GM12874 (cell line): ENCODE measurements at regions not wholly inside any gene's neighbourhood (a gene's known extent, or its start where the extent isn't known, plus 50 kb on each side); places are given as distances from the start of the nearest gene placed in this dataset.

Experiments used
- CTCF ChIP-seq: IDR thresholded peaks from 2 replicates; pipeline ENCODE4 v1.5.1; 2011; ENCODE audit warnings: low read depth, mild to moderate bottlenecking, control low read depth, low read length, moderate library complexity; ENCODE audit not compliant: insufficient read depth

DNA sequence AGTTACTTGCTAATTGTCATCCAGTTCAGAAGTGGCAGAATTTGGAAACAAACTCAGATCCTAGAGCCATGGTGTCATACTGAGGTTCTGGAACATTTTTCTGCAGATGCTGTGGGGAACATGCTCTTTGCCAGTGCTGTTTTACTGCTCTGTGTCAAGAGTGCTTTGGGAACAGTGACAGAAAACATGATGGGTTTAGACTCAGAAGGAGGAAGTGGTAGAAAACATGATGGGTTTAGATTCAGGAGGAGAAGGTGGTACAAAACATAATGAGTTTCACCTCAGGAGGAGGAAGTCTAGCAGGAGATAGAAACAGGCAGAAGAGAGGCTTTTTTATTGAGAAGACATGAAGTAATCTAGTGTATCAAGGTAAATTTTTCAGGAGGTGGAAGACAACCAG lies 815.5 kb downstream of the DHX35 start:
- no peak for TF ChIP-seq CTCF

DNA sequence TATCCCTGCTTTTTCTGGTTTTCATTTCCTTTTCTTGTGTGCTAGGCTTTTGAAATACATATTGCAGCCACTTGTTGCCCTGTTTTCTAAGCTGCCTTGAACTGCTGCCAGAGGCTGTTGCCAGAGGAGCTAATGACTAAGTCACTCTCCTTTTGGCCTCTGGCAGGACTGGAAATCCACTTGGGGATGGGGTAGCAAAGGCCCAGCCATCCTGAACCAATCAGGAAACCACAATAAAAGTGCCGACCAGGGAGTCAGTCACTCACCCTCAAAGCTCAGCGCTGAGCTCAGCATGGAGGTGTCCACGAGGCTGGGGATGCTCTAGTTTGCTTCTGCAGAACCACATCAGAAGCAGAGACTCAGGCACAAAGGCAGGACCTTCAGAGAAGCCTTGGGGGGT lies 813.0 kb downstream of the DHX35 start:
- TF ChIP-seq CTCF, result no peak

GRCh38 chr20:39773380-39774000 lies 811.3 kb downstream of the DHX35 start:
- TF ChIP-seq CTCF, result no peak

- no peak for TF ChIP-seq CTCF
Measured at GRCh38 chr20:39767352-39767751, 805.2 kb downstream of the DHX35 start.

DNA sequence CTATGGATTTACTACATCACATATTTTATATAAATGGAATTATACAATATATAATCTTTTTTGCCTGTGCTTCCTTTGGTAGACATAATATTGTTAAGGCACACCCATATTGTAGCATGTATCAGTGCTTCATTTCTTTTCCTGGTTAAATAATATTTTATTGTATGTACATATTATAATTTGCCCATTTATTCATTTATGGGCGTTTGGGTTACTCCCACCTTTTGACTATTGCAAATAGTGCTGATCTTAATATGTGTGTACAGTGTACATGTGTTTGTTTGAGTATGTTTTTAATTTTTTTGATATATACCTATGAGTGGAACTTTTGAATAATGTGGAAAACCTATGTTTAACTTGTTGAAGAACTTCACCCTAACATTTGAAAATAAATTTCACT lies 804.2 kb downstream of the DHX35 start:
- TF ChIP-seq CTCF, result no peak

GRCh38 chr20:39762716-39763115 lies 800.6 kb downstream of the DHX35 start:
- TF ChIP-seq CTCF, result no peak

GRCh38 chr20:39758876-39759275 lies 796.7 kb downstream of the DHX35 start:
- TF ChIP-seq CTCF, result no peak

DNA sequence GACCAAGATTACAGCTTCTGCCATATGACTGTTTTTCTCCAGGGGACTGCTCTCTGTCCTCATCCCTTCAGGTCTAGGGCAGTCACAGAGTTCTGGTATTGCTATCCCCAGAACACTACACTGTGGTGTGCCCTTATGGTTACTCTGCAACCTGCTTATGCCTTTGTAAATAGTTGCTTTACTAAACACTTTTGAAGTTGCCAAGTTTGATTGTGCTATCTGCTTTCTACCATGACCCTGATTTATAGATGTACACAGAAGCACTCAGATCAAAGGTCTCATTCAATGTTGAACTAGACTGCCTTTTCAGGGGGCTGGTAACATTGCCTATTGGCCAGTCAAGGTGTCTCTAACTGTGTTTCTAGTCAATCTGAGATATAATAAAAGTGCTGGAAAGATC lies 794.7 kb downstream of the DHX35 start:
- no peak for TF ChIP-seq CTCF
